ENCODE measurements at regions not wholly inside any gene's neighbourhood (a gene's known extent, or its start where the extent isn't known, plus 50 kb on each side); places are given as distances from the start of the nearest gene placed in this dataset.
"Not testable (repeated sequence)": the region's sequence is repeated elsewhere in the genome, so short reads cannot be mapped to it uniquely, and the experiment has no call there.

DNA sequence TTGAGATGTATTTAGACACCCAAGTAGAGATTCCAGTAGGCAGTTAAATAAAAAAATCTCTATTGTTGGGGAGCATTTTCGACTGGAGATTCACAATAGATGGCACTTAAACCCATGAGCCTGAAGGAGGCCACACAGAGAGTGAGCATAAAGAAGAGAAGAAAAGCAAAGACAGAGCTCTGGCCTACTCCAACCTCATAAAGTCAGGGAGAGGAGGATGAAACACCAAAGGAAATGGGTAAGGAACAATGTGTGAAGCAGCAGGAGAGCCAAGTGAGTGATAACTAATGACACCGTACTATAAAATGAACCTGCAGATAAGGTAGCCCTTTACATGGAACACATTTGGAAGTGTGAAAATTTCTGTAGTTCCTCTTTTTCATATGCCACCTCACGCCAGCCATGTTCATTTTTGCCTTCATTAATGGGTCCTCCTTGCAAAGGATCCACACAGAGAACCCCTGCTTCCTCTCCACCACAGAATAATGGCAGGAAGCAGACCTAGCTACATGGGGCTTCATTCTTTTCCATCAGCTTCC, 150.0 kb upstream of the SYT10 start:
- DNase-seq: no peak

DNA sequence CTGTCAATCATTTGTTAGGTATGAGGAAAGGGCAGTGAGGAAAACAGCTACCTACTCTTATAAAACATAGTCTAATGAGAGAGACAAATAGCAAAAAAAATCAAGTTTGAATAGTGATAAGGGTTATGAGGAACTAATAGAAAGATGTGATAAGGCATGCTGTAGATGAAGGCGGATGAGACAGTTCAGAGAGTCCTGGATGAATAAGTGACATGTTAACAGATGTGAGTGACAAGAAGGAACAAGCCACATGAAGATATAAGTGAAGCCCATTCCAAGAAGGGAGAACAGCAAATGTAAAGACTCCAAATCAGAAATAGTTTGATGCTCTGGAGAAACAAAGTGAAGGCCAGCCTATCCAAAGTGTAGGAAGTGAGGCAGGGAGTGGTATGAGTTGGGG, 154.1 kb upstream of the SYT10 start:
- DNase-seq: no peak

DNA sequence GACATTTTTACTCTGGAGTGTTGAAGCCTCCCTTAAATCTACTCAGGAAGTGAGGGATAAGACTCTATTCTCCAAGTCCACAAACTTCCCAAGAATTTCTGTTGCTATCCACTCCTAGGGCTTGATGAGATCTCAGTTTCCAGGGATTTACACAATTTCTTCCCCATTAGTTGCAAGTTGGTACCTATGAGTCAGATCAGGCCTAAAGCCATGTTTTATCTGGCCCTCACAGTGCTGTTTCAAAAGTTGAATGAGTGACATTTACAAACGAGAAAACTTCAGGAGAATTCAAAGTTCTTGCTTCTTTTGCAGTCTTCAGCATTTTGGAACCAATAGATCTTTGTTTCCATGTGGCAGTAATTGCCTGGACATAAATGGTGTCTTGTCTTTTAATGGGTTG, 156.4 kb upstream of the SYT10 start:
- DNase-seq: no peak

DNA sequence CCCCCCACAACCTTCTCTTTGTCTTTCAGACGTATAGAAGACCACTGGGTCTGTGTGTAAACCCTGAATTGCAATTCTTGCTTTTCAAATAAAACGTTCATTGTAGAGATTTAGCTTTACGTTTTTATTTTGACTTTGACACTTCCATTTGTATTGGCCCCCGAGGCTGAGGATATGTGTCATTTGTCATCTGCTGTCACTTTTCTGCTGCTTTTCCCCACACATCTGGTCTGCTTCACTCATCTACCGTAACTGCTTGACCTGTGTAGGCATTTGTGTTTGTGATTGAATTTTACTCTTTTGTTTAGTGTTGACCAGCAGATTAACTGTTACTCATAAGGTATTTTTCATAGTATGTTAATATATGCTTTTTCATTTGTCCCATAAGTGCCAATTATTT, 157.2 kb upstream of the SYT10 start:
- no peak for DNase-seq

DNA sequence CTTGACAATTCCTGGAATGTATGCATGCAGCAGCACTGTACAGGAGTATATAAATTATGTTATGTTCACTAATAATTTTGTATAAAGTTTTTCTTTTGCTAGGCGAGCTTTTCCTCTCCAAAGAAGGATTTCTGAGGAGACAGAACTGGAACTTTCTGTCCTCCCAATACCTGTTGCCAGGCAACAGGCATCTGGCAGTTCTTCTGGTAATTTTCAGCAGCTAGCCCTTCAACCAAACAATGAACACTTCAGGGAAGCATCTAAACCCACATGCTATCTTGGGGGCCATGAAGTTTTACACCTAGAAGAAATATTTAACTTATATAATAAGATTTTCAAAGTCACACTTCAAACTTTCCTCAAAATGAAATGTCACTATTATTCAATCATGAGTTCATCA, 162.9 kb upstream of the SYT10 start:
- no peak for DNase-seq

DNA sequence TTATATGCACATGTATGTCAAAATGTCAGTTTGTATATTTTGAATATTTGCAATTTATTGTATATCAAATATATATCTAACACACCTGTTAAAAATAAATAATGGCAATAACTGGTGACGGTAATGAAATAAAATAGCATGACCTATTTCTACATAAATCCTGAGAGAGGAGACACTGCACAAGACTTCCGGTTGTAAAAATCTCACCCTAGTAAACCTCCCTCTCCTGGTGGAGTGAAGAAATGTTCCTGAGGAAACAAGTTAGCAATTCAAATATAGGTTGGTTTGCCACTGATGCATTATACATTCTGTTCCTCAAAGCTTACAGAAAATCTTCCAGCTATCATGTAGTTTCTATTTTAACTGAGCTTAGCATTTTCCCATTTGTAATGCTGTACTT, 166.1 kb upstream of the SYT10 start:
- peak; percentile 21 to 57 (median 34) for DNase-seq

DNA sequence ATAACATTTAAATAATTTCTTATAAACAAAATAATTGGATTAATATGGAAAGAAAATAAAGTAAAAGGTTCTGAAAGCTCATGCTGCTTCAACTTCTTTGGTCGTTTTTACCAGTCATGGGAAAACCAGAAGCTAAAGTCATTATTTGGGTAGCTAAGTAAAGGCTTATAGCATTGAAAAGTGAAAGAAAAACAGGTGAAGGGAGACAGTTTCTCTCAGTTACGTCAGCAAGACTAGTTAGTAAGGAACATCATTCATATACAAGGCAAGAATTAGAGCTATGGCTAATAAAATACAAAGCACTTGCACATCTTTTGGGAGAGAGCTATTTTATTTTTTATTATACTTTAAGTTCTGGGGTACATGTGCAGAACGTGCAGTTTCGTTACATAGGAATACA, 170.3 kb upstream of the SYT10 start:
- DNase-seq: no peak

DNA sequence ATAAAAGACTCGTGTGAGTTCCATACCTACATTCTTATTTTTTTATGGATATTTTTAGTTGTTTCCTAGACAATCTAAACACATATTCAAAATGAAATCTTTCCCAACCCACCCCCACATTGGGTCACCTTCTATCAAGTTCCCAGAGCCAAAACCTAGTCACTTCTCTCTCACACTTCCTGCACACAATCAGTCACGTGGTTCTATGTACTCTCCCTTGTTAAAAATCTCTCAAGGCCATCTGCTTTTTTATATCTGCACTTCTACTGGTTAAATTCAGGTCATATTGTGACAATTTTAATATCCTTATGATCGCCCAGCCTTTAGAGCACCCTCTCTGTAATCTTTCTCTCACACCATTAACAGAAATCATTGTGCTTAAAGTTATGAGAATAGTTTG, 175.0 kb upstream of the SYT10 start:
- DNase-seq: no peak

DNA sequence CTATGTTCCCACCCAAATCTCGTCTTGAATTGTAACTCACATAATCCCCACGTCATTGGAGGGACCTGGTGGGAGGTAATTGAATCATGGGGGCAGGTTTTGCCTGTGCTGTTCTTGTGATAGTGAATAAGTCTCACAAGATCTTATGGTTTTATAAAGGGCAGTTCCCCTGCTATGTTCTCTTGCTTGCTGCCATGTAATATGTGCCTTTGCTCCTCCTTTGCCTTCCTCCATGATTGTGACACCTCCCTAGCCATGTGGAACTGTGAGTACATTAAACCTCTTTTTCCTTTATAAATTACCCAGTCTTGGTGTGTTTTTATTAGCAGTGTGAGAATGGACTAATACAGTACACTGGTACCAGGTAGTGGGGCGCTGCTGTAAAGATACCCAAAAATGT, 177.6 kb upstream of the SYT10 start:
- no peak for DNase-seq

DNA sequence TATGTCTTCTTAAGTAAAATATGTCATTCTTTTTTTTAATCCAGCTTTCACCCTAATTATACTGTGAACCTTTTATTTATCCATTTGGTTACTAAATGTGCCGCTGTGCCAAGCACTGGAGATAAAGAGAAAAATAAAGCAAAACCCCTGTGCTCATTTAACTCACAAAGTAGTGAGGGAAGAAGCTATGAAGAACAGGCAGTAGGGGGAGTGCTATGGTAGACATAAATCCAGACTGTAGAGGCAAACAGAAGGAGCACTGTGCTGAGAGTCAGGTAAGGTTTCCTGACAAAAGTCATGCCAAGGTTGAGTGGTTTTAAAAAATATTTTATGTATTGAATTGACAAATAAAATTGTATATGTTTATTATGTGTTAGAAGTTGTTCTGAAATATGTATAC, 188.5 kb upstream of the SYT10 start:
- DNase-seq: no peak

DNA sequence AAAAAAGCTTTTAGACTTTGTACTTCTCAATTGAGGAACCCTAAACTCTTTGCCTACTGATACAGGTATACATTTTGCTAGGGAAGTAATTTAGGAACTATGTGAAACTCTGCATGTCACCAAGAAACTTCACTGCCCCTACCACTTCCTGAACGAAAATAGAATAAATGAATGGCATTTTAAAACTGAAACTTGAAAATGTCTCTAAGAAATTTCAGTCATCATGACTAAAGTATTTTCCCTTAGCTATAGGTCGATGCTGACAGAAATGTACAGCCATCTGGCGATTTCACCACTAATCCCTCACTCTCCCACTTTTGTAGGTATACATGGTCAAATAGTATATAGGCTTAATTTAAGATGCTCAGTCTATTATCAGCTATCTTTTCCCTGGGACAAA, 194.9 kb upstream of the SYT10 start:
- DNase-seq: peak in 1 of 4 experiments; percentile 8

DNA sequence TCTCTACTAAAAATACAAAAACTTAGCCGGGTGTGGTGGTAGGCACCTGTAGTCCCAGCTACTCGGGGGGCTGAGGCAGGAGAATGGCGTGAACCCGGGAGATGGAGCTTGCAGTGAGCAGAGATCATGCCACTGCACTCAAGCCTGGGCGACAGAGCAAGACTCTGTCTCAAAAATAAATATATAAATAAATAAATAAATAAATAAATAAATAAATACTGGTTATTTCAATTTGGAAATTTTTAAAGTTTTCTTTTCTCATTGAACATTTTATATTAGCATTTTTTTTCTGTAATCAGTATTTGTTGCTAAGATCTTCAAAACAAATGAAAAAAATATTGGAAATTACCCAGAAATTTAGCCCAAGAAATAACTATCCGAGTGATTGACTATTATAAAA, 197.3 kb upstream of the SYT10 start:
- DNase-seq: not testable (repeated sequence)

DNA sequence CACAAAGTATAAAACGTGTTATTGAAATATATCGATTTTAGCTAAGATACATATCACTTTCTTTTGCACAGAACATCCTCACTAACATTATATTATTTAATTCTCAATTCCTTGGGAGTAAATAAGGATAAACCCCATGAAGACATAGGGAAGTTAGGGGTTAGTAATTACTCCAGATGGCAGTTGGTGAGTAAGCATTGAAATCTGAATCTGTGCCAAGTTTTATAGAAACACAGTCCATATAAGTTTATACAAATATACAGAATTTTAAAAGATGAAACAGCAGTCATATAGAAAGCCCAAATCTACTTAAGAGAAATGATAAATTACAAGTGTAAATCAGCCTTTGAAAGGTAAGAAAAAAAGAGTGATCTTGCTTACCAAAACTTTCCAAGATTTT, 200.4 kb upstream of the SYT10 start:
- DNase-seq: peak in 2 of 4 experiments; percentile 2 to 56

DNA sequence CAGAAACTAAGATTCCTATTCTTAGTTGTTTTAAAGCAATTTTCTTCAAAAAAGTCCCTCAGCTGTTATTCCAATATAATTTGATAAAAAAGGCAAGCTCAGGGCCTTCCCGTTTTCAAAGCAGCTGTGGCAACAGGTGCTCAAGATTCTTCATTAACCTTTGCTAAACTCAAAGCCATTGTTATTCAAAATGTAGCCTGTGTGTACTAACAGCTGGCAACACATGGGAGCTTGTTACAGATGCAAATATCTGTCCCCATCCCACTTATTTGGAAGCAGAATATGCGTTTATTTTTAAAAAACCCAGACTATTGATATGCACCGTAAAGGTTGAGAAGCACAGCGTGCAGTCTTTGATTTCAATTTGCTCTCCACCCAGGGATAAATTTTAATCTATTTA, 210.4 kb upstream of the SYT10 start:
- DNase-seq: no peak

DNA sequence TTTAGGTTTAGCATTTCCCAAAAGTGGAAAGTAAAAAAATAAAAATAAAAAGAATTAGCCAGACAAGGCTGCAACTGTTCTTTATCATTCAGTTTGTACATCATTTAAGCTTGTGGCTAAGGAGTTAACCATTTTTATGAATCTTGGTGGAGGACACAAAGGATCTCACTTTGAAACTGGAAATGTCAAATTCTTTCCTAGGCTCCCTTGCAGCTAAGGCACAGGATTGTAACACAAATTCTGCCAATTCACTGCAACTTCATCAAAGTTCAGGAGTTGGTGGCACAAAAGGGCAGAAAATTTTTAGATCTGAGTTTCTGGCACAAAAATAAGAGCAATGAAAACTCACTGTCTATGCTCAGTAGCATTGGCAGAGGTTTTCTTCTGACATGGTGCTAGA, 211.2 kb upstream of the SYT10 start:
- DNase-seq: no peak

DNA sequence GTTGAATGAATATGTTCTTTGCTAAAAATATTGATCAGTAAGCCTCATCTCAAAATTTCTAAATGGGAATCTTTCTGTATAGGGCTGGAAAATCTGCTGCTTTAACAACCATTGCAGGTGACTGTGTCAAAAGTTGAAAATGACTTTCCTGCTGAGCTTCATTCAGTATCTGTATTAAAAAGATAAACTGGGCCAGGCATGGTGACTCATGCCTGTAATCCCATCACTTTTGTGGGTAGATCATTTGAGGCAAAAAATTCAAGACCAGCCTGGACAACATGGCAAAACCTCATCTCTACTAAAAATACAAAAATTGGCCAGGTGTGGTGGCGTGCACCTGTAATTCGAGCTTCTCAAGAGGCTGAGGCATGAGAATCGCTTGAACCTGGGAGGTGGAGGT, 213.7 kb upstream of the SYT10 start:
- DNase-seq: no peak

DNA sequence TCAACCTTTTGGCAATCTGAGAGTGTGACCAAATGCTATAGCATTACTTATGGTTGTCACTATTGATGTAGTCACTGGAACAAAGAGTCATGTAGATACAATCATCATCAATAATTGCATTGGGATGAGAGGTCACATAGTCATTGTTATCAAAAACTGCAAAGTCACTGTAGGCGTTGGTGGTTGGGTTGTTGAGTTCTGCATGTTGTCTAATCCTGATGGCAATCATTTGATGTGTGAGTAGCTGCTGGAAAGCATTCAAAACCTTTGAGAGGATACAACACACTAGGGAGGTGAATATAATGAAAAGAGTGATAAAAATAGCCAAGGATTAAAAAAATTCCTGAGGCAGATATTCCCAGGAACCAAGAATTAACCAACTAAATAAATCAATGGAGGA, 214.7 kb upstream of the SYT10 start:
- no peak for DNase-seq

DNA sequence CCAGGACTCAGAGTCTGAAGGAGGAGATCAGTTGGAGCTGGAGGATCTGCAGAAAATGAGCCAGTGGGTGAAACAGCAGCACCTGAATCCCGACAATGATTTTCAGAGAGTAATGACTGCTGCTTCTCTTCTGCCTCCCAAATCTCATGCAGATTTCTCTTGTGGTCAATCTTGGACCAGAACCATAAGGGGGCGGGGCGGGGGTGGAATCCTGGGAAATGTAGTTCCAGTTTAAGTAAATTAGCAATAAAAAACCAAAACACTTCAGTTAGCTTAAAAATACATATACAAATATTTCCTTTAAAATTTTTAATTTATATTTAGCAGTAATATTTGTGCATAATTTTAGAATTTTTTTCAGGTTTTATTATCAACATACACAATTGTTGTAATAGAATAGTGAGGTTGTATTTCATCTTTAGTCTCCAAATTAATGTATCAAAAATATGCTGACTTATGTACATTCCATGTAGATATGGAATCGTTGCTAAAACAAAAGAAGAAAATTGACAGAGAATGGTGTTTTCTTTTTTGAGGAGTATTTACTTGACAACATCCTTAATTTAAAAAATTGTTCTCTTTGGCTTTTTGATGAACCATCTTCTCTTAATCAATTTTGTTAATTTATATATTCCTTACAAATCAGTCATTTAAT, 223.5 kb upstream of the SYT10 start:
- no peak for DNase-seq

DNA sequence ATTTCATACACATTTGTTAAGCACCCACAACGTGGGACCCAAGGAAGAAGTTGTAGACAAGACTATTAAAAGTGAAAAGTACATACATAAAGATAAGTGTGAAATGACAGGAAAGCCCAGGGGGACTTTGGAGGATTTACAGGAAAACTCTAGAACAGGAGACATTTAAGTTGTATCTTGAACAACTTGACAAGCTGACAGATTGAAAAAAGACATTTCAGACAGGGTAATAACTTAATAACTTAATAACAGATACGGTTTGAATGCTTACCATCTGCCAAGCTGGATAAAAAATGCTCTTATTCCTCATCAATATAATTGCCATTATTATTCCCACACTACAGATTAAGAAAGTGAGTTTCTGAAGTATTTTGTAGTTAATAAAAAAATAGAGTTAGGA, 229.7 kb upstream of the SYT10 start:
- no peak for DNase-seq

DNA sequence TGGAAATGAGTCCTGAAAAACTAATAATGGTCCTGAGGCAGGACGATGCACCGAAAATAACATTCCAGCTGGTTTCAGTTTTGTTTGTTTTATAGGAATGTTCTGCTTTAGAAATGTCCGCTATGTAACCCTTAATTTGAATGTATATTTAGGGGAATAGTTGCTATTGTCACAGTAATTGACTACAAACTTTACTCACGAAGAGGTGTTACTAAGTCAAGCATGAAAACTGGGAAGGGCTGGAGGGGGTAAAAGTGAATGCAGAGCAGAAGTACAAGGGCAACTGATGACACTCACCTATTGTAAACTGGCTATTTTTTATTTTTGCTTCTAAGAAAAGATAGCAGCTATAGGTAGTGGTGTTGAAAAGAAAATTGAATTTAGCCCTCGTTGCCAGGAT, 230.7 kb upstream of the SYT10 start:
- no peak for DNase-seq

DNA sequence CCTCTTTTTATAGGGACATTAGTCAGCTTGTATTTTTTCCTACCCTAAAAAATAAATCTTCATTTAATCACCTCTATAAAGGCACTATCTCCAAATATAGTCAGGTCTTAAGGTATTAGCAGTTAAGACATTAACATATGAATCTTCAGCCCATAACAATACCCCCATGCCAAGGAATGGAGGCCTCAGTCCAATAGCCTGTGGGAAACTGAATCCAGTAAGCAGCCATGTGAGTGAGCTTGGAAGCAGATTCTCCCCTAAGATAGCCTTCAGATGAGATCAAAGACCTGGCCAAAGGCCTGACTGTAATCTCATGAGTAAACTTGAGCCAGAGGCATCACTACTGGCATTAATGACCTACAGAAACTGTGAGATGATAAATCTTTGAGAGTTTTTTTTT, 232.1 kb upstream of the SYT10 start:
- no peak for DNase-seq

DNA sequence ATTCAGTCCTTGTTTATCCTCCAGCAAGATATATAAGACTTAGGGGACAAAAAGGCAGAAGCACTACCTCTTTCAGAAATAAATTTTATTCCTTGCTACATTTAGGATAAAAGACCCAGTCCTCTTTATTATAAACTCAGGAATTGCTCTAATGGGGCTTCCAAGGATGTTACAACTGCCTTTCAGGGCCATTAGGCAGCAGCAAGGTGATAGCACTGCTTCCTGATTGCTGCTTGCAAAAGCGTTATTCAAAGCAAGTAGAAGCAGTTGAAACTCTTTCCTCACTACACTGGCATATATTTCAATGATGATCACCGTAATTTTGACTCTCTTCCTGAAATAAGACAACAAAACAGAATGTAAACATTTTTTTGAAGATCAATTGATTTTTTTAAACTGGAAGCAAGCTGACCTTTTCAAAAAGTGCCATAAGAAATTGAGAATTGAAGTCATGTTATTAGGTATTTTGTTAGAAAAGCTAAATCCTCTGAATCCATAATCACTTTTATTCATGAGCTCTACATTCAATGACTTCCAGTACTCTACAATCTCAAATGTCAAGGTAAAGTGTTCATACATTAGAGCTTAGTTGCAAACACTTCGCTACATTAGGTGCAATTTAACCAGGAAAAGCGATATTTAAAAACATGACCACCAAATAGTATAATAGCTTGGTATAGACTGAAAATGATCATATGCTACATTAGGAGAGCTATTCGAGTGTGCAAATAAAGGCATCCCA, 233.4 kb upstream of the SYT10 start:
- no peak for DNase-seq

DNA sequence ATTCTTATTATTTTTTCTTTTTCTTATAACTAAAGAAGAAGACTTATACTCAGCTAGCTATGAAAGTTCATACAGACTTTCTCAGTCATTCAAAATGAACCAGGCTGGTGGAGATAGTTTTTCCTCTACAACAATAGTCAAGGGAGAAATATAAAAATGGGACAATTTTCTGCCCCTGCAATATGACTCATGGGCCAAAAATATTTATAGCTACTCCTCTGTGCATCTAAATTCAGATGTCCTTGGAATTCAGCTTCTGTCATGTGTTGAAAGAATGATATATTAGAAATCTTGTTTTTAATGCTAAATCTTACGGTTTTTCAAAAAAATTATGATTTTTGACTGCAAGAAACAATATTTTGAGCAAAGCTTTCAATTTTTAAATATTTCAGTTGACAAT, 237.2 kb upstream of the SYT10 start:
- DNase-seq: no peak

DNA sequence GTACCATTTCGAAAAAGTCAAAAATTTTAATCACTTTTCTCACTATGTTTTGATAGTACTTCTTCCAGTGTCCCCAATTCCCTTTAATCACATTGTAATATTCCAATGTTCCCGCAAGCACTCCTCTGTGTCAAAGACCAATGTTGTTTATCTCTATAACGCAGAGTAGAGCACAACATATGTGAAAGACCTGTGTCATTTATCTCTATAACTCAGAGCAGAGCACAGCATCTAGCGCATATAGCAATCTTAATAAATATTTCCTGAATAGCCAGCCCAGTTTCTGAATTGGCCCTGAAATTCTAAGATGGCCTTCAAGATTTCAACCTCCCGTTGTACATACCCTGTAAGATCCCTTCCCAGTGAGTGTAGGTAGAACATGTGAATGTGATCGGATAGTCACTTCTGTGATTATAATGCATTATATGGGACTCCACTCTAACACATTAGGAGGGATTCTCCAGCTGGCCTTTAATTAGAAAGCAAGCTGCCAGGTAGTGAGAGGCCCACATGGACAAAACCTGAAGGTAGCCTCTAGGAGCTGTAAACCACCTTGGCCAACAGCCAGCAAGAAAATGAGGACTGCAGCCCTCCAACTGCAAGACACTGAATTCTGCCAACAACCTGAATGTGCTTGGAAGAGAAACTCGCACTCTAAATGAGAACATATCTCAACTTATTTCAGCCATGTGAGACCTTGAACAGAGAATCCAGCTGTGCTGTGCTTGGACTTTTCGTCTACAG, 238.8 kb upstream of the SYT10 start:
- DNase-seq: no peak
